ENCODE measurements at regions not wholly inside any gene's neighbourhood (a gene's known extent, or its start where the extent isn't known, plus 50 kb on each side); places are given as distances from the start of the nearest gene placed in this dataset.

GRCh38 chr3:88336894-88337293, 187.1 kb downstream of the C3orf38 start:
- no peak for DNase-seq (ENCODE audit: insufficient read length)
- FAIRE-seq: no peak
- TF ChIP-seq TAF1 (IDR thresholded peaks at IDR 0.05; ENCODE audit: borderline replicate concordance, low read depth, low read length) (no peak), POLR2AphosphoS5 (IDR thresholded peaks at IDR 0.05; ENCODE audit: low read depth, low read length) (no peak), POLR2A (IDR thresholded peaks at IDR 0.05; ENCODE audit: low read depth, low read length) (no peak)

- FAIRE-seq (no peak), DNase-seq (ENCODE audit: insufficient read length) (no peak)
- TF ChIP-seq POLR2A (IDR thresholded peaks at IDR 0.05; ENCODE audit: low read depth, low read length): no peak
These were observed 193.5 kb downstream of the C3orf38 start for GRCh38 chr3:88343264-88343663.

GRCh38 chr3:88346643-88347042, 196.9 kb downstream of the C3orf38 start:
- TF ChIP-seq TAF1 (IDR thresholded peaks at IDR 0.05; ENCODE audit: borderline replicate concordance, low read depth, low read length) (no peak), POLR2A (IDR thresholded peaks at IDR 0.05; ENCODE audit: low read depth, low read length) (no peak), POLR2AphosphoS5 (IDR thresholded peaks at IDR 0.05; ENCODE audit: low read depth, low read length) (no peak)
- DNase-seq (ENCODE audit: insufficient read length) (no peak), FAIRE-seq (no peak)

GRCh38 chr3:88362428-88362827, 212.7 kb downstream of the C3orf38 start:
- DNase-seq (ENCODE audit: insufficient read length): no peak
- TF ChIP-seq POLR2AphosphoS5 (IDR thresholded peaks at IDR 0.05; ENCODE audit: low read depth, low read length) (no peak), POLR2A (IDR thresholded peaks at IDR 0.05; ENCODE audit: low read depth, low read length) (no peak), TAF1 (IDR thresholded peaks at IDR 0.05; ENCODE audit: borderline replicate concordance, low read depth, low read length) (no peak)
- FAIRE-seq: no peak

GRCh38 chr3:88364926-88365325, 215.2 kb downstream of the C3orf38 start:
- TF ChIP-seq POLR2A (IDR thresholded peaks at IDR 0.05; ENCODE audit: low read depth, low read length) (no peak), POLR2AphosphoS5 (IDR thresholded peaks at IDR 0.05; ENCODE audit: low read depth, low read length) (no peak), TAF1 (IDR thresholded peaks at IDR 0.05; ENCODE audit: borderline replicate concordance, low read depth, low read length) (no peak)
- DNase-seq (ENCODE audit: insufficient read length): no peak
- no peak for FAIRE-seq

GRCh38 chr3:88369337-88369736, 219.6 kb downstream of the C3orf38 start:
- FAIRE-seq (no peak), DNase-seq (ENCODE audit: insufficient read length) (no peak)
- no peak for TF ChIP-seq TAF1 (IDR thresholded peaks at IDR 0.05; ENCODE audit: borderline replicate concordance, low read depth, low read length)

- TF ChIP-seq POLR2A (IDR thresholded peaks at IDR 0.05; ENCODE audit: low read depth, low read length) (no peak), TAF1 (IDR thresholded peaks at IDR 0.05; ENCODE audit: borderline replicate concordance, low read depth, low read length) (no peak), POLR2AphosphoS5 (IDR thresholded peaks at IDR 0.05; ENCODE audit: low read depth, low read length) (no peak)
- DNase-seq (ENCODE audit: insufficient read length) (no peak), FAIRE-seq (no peak)
These were observed 220.0 kb downstream of the C3orf38 start for GRCh38 chr3:88369767-88370166.

- FAIRE-seq: no peak
- no peak for TF ChIP-seq TAF1 (IDR thresholded peaks at IDR 0.05; ENCODE audit: borderline replicate concordance, low read depth, low read length)
- TF ChIP-seq POLR2AphosphoS5 (IDR thresholded peaks at IDR 0.05; ENCODE audit: low read depth, low read length): no peak
- no peak for TF ChIP-seq POLR2A (IDR thresholded peaks at IDR 0.05; ENCODE audit: low read depth, low read length)
- DNase-seq (ENCODE audit: insufficient read length): no peak
These were observed 235.3 kb downstream of the C3orf38 start for GRCh38 chr3:88385090-88385489.

- FAIRE-seq (no peak), DNase-seq (ENCODE audit: insufficient read length) (no peak)
- TF ChIP-seq POLR2AphosphoS5 (IDR thresholded peaks at IDR 0.05; ENCODE audit: low read depth, low read length) (no peak), POLR2A (IDR thresholded peaks at IDR 0.05; ENCODE audit: low read depth, low read length) (no peak), TAF1 (IDR thresholded peaks at IDR 0.05; ENCODE audit: borderline replicate concordance, low read depth, low read length) (no peak)
These were observed 248.8 kb downstream of the C3orf38 start for GRCh38 chr3:88398581-88398980.

- no peak for FAIRE-seq
- TF ChIP-seq POLR2A (IDR thresholded peaks at IDR 0.05; ENCODE audit: low read depth, low read length): no peak
- TF ChIP-seq POLR2AphosphoS5 (IDR thresholded peaks at IDR 0.05; ENCODE audit: low read depth, low read length): no peak
- TF ChIP-seq TAF1 (IDR thresholded peaks at IDR 0.05; ENCODE audit: borderline replicate concordance, low read depth, low read length): no peak
These were observed 253.6 kb downstream of the C3orf38 start for GRCh38 chr3:88403319-88403718.

GRCh38 chr3:88408097-88408496, 258.3 kb downstream of the C3orf38 start:
- TF ChIP-seq POLR2AphosphoS5 (IDR thresholded peaks at IDR 0.05; ENCODE audit: low read depth, low read length) (no peak), POLR2A (IDR thresholded peaks at IDR 0.05; ENCODE audit: low read depth, low read length) (no peak), TAF1 (IDR thresholded peaks at IDR 0.05; ENCODE audit: borderline replicate concordance, low read depth, low read length) (no peak)
- no peak for FAIRE-seq

More at GRCh38 chr3:88403319-88403718, 253.6 kb downstream of the C3orf38 start:
- no peak for DNase-seq (ENCODE audit: insufficient read length)

GRCh38 chr3:88408935-88409334, 259.2 kb downstream of the C3orf38 start:
- FAIRE-seq (no peak), DNase-seq (ENCODE audit: insufficient read length) (no peak)
- TF ChIP-seq TAF1 (IDR thresholded peaks at IDR 0.05; ENCODE audit: borderline replicate concordance, low read depth, low read length) (no peak), POLR2AphosphoS5 (IDR thresholded peaks at IDR 0.05; ENCODE audit: low read depth, low read length) (no peak), POLR2A (IDR thresholded peaks at IDR 0.05; ENCODE audit: low read depth, low read length) (no peak)

More at GRCh38 chr3:88408097-88408496, 258.3 kb downstream of the C3orf38 start:
- DNase-seq (ENCODE audit: insufficient read length): no peak

- TF ChIP-seq TAF1 (IDR thresholded peaks at IDR 0.05; ENCODE audit: borderline replicate concordance, low read depth, low read length) (no peak), POLR2AphosphoS5 (IDR thresholded peaks at IDR 0.05; ENCODE audit: low read depth, low read length) (no peak), POLR2A (IDR thresholded peaks at IDR 0.05; ENCODE audit: low read depth, low read length) (no peak)
- DNase-seq (ENCODE audit: insufficient read length) (no peak), FAIRE-seq (no peak)
These were observed 260.5 kb downstream of the C3orf38 start for GRCh38 chr3:88410259-88410658.

All from GM12892 (cell line).